ENCODE measurements at regions not wholly inside any gene's neighbourhood (a gene's known extent, or its start where the extent isn't known, plus 50 kb on each side); places are given as distances from the start of the nearest gene placed in this dataset.

DNA sequence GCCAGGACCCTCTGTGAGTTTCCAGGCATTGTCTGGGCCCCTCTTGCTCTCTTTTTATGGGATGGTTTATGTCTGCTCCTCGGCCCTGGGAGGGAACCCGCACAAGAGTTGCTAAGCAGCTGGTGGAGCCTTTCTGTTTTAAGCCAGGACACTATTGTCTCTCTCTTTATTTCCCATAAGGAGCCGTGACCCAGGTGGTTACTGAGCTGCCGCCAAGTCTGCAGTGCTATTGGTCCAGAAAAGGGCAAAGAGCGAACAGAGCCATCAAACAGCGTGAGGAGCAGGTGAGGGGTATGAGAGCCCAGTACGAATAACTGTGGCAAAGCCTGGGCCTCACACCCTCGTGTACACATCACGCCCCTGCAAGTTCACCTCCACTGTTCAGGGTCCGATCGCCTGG lies 280.2 kb downstream of the SHQ1 start:
- no peak for DNase-seq (ENCODE audit: low read depth in 2 of 2)

DNA sequence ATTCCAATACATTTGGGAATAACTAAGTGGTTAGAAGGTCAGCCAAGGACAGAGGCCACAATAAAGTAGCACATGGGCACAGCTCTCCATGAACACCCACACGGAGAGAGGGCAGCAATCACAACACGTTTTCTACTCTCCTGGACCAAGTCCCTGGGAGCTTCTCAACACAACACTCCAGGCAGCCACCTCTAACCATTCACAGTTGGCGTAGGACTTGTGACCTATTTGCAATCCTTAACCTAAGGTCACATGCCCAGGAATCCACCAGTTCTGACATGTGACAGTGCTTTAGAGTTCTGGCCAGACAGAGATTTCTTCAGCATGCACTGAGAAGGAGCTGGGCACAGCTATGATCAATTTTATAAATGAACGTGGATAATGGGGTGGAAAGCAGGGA lies 280.8 kb downstream of the SHQ1 start:
- no peak for DNase-seq (ENCODE audit: low read depth in 2 of 2)

DNA sequence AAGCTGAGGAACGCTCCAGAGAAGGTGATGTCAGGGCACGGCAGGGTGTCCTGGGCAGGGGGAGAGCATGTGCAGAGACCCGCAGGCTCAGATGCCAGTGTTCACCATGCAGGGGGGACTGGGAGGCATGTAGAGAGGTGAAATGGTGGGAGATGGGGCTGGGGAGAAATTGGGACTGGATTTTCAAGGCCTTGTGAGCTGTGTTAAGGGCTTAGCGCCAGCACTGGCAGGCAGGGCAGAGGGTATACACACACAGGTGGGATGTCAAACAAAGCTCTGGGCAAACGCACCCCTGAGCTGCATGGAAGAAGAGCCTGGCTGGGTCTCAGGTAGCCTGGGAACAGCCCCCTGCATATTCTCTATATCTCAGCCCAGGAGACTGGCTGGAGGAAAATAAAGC lies 282.7 kb downstream of the SHQ1 start:
- no peak for DNase-seq (ENCODE audit: low read depth in 2 of 2)

DNA sequence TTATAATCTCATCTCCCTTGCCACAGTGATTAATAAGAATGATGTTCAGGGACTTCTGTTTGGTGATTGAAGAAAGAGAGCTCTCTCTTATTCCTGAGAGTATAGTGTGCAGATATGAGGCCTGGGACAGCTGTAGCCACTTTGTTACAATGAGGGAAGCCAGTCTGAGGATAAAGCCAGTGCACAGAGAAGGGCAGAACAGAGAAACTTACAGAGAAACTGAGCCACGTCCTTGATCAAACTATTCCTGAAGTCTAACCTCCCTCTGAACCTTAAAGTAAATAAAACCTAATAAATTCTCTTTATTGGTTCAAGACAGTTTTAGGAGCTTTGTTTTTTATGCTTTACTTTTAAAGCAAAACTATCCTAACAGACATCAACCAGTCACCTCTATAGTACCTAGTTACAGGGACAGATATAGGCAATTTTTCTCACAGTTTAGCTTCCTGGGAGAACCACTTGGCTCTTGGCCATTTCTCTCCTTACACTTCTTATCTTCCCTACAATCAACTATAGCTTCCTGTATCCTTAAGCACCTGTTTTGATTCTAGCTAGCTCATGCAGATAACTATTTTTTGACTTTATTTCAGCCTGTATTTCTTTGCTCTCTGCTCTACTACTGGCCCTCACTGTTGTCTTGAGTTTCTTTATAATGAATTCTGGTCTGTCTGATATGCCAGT lies 284.4 kb downstream of the SHQ1 start:
- no peak for DNase-seq (ENCODE audit: low read depth in 2 of 2)

DNA sequence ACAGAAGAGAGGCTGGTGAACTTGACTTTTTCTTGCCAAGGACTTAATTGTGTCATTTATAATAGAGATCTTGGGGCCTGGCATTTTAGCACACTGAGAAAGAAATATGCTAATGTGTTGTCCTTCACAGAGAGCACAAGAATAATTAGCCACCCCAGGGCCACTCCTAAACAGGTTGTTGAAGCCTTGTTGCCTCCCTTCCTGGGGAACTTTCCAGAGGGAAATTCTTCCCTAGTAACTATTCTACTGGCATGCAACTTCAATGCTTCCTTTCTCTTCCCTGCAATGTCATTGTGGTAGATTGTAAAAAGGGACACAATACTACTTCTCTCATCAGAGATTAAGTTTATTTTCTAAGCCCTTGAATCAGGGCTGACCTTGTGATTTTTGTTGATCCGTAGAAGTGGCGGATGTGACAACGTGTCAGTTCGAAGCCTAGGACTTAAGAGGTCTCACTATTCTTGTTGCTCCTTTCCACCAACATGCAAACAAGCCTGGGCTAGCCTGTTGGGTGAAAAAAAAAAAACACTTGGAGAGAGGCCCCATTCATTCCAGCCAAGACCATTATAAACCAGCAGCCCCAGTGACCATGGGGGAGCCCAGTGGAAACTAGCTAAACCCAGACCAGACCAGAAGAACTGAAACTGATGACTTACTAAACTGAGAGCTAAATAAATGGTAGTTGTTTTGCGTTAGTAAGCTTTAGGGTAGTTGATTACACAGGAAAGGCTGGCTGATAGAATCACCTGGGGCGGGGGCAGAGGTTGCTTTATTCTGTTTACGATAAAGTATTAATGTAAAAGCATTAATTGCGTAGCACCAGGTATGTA lies 287.2 kb downstream of the SHQ1 start:
- DNase-seq (ENCODE audit: low read depth in 2 of 2), result no peak

DNA sequence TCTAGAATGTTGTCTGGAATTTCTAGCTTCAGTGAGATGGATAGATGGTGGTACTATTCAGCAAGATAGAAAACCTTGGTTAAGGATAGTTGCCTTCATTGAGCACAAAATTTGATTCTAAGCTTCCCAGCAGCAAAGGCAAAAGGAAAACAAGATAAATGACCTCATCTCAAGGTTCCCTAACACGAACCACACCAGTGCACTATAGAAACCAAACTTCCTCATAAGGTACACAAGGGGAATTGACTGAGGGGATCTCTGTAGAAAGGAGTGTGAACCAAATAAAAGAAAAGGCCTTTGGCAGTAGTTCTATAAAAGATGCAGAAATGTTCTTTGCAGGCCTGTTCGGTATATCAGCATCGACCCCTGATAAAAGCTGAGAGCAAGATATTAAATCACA lies 288.9 kb downstream of the SHQ1 start:
- no peak for DNase-seq (ENCODE audit: low read depth in 2 of 2)

DNA sequence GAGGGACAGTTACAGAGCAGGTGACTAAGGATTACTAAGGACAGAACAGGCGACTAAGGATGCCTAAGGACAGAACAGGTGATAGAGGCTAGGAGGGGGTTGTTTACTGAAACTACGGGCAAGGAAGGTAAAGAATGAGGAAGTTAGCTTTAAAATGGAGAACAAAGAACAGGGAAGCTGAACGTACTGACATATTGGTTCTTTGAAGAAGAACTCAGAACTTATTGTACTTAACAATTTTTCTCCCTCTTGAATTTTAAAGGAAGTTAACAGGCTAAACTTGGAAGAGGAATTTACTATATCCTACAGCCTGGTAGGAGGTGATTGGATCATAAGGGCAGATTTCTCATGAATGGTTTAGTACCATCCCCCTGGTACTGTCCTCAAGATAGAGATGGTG lies 290.2 kb downstream of the SHQ1 start:
- DNase-seq (ENCODE audit: low read depth in 2 of 2), result no peak

DNA sequence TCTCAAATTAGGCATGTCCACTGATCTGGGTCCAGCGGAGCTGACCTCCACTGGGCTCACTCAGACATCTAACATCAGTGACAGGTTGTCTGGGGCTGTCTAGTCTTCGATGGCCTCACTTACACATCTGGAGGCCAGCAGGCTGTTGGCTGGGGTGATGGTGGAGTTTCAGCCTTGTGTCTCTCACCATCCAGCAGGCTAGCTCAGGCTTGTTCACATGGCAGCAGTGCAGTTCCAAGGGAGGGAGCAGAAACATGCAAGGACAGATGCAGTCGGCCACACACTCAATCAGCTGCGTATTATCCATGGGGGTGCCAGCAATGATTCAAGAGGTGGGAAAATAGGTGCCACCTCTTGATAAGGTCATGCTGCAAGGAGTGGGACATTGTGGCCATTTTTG lies 292.5 kb downstream of the SHQ1 start:
- no peak for DNase-seq (ENCODE audit: low read depth in 2 of 2)

DNA sequence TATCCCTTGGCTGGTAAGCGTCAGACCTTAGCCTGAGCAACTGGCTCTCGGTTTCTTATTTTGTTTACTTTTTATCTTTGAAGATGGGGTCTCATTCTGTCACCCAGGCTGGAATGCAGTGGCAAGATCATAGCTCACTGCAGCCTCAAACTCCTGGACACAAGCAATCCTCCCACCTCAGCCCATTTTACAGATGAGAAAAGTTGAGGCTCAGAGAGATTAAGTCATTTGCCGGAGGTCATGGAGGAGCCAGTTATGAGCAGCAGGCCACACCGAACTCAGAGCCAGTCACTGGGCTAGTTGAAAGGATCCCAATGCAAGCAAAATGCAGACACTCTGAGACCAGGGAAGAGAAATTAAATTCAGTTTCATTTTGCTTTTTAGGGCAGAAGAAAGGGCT lies 293.6 kb downstream of the SHQ1 start:
- DNase-seq (ENCODE audit: low read depth in 2 of 2), result no peak

DNA sequence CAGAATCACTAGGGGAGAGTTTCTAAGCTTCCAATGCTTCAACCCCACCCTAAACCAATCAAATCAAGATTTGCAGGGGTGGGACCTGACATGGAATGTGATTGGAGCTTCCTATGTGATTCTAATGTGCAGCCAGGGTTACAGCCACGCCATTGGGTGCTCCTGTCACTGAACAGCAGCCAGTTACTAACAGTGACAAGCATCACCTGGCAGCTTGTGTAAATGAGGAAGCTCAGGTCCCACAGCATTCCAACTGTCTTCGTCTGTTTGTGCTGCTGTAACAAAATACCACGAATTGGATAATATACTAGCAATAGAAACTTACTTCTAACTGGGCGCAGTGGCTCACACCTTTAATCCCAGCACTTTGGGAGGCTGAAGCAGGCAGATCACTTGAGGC lies 294.9 kb downstream of the SHQ1 start:
- DNase-seq (ENCODE audit: low read depth in 2 of 2), result no peak

DNA sequence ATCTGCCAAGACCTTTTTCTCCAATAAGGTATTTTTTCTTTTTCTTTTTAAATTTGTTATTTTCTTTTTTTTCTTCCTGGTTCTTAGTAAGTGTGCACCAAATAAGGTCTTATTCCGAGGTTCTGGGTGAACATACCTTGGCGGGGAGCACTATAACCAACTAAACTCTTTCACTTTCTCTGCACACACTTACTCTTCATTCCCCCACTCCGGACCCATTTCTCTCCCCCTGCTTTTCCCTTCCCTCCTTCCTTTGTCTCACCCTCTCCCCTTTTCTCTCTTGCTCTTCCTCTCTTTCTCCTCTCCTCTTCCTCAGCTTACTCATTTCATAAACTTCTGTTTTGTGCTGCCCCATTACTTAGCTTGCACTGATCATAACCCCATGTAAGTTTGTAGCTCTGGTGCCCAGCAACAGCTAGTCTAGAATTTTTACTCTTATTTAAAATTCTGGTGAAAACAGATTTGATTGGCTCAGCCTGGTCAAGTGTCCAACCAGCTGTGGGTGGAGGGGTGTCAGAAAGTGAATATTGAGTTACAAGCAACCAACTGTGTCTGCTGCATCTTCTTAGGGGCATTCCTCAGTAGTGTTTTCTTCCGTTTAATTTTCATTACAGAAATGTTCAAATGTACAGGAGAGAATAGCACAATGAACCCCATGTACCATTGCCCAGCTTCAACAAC lies 297.5 kb downstream of the SHQ1 start:
- DNase-seq (ENCODE audit: low read depth in 2 of 2), result no peak

DNA sequence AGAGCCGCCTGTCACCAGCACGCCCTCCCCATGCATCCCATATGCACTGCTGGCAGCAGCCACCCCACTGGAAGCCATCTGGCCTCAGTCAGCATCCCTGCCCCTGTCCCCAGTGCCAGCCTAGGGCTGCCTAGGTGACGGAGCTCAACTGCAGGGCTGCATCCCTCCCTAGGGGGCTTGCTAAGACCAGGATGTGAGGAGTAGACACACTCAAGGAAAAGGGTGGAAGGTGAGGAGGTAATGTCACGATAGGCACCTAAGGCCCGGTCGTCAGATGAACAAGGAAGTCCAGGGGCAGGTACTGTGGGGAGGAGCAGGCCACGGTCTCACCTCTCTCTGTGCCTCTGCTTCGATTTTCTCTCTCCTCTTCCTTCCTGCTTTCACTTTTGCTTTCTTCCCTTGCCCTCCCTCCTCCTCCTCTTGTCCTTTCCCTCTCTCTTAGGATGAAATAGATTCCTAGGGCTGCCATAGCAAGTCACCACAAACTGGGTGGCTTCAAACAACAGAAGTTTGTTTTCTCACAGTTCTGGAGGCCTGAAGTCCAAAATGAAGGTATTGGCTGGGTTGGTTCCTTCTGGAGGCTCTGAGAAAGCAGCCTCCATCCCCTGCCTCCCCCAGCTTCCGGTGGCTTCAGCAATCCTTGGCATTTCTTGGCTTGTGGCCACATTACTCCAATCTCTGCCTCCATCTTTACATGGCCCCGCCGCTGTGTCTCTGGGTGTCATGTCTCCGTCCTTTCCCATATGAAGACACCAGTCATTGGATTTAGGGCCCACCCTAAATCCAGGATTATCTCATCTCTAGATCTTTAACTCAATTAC lies 298.3 kb downstream of the SHQ1 start:
- DNase-seq (ENCODE audit: low read depth in 2 of 2), result no peak

DNA sequence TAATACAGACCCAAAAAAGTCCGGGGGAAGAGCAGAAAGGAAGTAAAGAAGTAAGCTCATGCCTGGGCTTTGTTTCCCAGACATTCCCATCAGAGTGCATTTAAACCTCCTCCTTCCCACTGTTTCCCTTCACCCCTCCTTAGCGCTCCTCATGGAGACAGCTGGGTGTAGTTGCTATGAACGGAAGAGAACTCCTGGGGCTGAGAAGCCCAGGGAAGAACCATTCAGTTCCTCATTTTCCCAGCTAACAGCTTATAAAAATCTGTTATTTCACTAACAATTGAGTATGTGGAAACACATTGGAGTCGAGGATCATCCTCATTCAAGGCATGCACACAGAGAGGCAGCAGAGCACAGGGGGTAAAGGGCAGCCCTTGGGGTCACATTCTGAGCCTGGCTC lies 299.3 kb downstream of the SHQ1 start:
- DNase-seq (ENCODE audit: low read depth in 2 of 2), result no peak

DNA sequence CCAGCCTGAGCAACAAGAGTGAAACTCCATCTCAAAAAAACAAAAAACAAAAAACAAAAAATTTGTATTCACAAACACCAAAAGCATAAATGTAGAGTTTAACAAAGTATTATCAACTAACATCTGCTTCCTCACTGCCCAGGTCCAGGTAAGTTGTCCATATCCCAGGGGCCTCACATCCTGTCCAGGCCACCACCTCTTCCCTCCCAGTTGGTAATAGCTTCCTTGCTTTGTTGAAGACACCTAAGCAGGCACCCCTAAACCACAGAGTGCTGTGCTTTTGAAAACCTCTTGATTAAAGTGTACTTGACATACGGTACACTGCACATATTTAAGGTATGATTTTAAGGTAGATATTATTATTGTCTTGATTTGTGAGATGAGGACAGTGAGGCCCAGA lies 299.8 kb downstream of the SHQ1 start:
- no peak for DNase-seq (ENCODE audit: low read depth in 2 of 2)

DNA sequence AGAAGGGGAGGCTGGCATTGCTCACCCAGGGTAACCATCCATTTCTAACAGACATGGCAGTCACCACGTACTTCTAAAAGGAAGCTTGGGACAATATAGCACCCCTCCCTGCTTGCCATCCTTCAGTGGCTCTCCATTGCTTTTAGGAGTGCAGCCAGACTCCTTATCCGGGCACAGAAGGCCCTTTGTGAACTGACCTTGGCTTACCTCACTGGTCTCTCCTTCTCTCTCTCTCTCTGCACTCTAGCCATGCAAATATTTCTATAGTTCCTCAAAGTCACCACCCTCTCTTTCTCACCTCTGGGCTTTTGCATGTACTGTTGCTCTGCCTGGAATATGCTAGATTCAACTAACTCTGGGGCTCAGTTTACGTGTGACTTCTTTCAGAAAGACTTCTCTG lies 301.1 kb downstream of the SHQ1 start:
- no peak for DNase-seq (ENCODE audit: low read depth in 2 of 2)

DNA sequence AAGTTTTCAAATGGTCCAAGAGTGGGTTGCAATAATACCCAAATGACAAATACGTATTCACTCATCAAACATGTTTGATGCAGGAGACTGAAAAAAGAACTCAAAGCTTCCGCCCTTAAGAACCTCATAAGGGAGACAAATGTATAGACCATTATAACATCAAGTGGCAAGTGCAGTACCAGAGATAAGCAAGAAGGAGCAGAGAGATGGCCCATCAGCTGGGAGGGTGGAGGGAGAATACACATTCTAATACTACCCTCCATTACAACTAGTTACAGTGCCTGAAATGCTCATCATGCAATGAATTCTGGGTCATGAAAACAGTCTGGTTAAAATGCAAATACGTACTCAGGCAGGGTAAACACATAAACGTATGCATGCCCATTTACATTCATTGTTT lies 304.0 kb downstream of the SHQ1 start:
- no peak for DNase-seq (ENCODE audit: low read depth in 2 of 2)

DNA sequence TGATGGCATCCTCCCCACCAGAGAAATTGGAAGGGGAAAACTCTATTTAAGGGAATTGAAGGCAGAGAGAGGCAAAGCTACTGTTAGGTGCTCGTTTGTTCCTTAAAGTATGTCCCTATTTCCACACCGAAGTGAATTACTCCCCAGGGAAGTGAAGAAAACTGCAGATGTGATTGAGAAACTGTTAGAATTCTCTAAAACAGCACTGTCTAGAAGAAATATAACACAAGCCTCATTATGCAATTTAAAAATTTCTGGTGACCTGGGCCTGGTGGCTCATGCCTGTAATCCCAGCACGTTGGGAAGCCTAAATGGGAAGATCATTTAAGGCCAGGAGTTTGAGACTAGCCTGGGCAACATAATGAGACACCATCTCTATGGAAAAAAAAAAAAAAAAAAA lies 305.0 kb downstream of the SHQ1 start:
- DNase-seq (ENCODE audit: low read depth in 2 of 2), result no peak

DNA sequence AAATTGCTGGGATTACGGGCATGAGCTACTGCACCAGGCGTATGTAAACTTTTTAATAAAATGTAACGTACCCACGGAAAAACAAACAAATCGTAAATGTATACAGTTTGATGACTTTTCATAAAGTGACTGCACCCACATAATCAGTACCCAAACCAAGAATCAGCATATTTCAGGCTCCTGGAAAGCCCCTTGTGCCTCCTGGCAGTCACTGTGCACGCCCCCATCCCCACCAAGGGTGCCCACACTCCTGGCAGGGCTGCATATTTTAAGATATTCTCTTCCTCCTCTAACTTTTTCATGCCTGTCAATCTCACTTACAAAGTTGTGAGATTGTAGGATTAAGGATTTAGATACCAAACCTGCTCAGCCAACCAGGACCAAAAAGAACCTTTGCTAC lies 305.5 kb downstream of the SHQ1 start:
- no peak for DNase-seq (ENCODE audit: low read depth in 2 of 2)

DNA sequence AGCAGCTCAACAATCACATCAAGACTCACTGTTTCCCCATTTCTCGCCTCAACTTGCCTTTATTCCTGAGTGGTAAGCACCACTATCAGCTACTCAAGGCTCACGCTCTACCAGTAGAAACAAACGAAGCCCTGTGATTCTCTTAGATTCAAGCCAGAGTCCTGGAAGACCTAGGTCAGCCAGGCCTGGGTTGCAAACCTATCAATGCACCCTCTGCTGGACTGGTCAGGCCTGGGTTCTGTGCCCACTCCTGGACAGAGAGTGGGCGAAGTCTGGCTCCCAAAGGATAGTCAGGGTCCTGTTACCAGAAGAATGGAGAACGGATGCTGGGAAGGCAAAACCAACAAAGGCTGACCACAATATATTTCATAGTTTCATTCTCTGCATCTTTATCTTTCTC lies 308.4 kb downstream of the SHQ1 start:
- DNase-seq (ENCODE audit: low read depth in 2 of 2), result no peak

DNA sequence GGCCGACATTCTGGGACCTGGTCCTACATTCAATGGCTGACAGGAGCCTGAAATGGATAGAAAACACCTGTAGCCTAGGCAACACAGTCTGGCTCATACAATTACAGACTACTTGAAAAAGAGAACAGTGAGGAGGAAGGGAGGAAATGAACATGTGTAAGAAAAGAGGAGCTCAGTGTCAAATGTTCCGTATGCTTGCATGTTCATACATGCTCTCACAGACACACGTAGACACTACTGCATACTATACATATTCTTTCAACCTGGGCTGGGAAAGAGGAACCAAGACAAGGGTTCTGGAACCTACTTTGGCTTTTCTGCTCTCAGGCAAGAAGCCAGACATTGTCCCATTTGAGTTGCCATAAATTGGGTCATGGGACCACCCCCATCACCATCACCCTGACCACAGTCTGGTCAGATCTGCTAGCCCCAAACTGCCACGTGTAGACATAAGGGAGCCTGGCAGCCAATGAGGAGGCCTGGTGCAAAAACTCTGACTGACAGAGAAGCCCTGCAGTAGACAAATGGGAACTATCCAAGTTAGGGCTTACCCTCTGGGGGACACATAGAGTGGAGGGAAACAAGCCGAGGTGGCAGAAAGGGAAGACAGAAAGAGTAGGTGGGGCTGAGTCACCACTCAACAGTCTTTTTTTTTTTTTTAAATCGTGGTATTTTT lies 310.0 kb downstream of the SHQ1 start:
- DNase-seq (ENCODE audit: low read depth in 2 of 2), result no peak

DNA sequence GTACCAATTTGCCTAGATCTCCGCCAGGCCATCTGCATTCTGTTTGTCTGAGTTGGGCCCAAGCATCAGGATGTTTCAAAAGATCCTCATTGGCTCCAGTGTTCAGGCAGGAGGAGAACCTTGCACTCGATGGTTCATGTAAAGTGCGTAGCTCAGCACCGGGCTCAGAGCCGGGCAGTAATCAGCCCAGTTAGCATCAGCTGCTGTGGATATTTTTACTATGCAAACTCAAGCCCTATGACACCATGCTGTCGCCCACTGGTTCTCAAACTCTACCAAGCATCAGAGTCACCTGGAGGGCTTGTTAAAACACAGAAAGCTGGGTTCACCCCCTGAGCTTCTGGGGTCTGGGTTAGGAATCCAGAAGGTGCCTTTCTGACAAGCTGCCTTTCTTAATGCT lies 310.8 kb downstream of the SHQ1 start:
- DNase-seq (ENCODE audit: low read depth in 2 of 2), result no peak

DNA sequence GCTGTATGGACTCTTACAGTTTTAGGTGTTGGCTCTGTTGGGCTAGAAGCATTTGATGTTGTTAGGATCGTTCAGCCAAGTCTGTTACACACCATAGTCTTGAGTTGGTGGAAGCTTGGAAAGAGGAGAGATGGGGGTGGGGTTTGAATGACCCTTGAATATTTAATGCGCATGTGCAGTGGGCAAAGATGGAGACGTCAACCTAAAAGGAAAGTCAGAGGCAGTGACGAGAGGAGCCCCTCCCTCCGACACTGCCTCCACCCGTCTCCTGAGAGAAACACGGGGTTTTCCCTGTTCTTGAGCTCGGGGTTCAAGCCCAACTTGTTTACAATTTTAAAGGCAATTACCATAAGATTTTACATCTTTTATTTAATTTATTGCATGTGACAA lies 311.4 kb downstream of the SHQ1 start:
- no peak for DNase-seq (ENCODE audit: low read depth in 2 of 2)

Data from stimulated activated CD8-positive, alpha-beta memory T cell treated with anti-CD3 and anti-CD28 coated beads, Interleukin-2, amount 100 ng/mL, for 1 hour (primary cell).